H9 (cell line): ENCODE measurements at regions not wholly inside any gene's neighbourhood (a gene's known extent, or its start where the extent isn't known, plus 50 kb on each side); places are given as distances from the start of the nearest gene placed in this dataset.

ENCODE experiments used
- DNase-seq: peaks from one replicate; pipeline ENCODE4 v3.0.0-alpha.2; 2017
- H2AFZ ChIP-seq: one replicate; pipeline ENCODE4 v1.6.1; 2013; ENCODE audit warnings: mild to moderate bottlenecking, low read length, control low read depth, moderate library complexity
- H2AK5ac ChIP-seq: 2 replicates; pipeline ENCODE4 v1.6.1; 2013; ENCODE audit warnings: low read length, control low read depth, mixed read lengths; ENCODE audit not compliant: insufficient read length
- H2BK120ac ChIP-seq: one replicate; pipeline ENCODE4 v1.6.1; 2013; ENCODE audit warnings: low read depth, mild to moderate bottlenecking, low read length, control low read depth, inconsistent platforms; ENCODE audit not compliant: poor library complexity, severe bottlenecking
- H2BK12ac ChIP-seq: 2 replicates; pipeline ENCODE4 v1.6.1; 2013; ENCODE audit warnings: low read length, control low read depth, mixed read lengths, low read depth; ENCODE audit not compliant: insufficient read length
- H2BK15ac ChIP-seq: 2 replicates; pipeline ENCODE4 v1.6.1; 2013; ENCODE audit warnings: low read depth, low read length, control low read depth
- H2BK20ac ChIP-seq: one replicate; pipeline ENCODE4 v1.6.1; 2013; ENCODE audit warnings: low read depth, mild to moderate bottlenecking, low read length, control low read depth, inconsistent platforms; ENCODE audit not compliant: poor library complexity, severe bottlenecking
- H2BK5ac ChIP-seq: 2 replicates; pipeline ENCODE4 v1.6.1; 2013; ENCODE audit warnings: low read length, control low read depth, mixed read lengths; ENCODE audit not compliant: insufficient read length
- H3K14ac ChIP-seq: 2 replicates; pipeline ENCODE4 v1.6.1; 2013; ENCODE audit warnings: low read length, control low read depth; ENCODE audit not compliant: insufficient read depth
- H3K18ac ChIP-seq: 2 replicates; pipeline ENCODE4 v1.6.1; 2013; ENCODE audit warnings: low read depth, mild to moderate bottlenecking, mixed read lengths, low read length, control low read depth; ENCODE audit not compliant: insufficient read length
- H3K23ac ChIP-seq: 2 replicates; pipeline ENCODE4 v1.6.1; 2013; ENCODE audit warnings: low read length, control low read depth, mixed read lengths, low read depth; ENCODE audit not compliant: insufficient read length
- H3K23me2 ChIP-seq: 2 replicates; pipeline ENCODE4 v1.6.1; 2013; ENCODE audit warnings: low read depth, mild to moderate bottlenecking, mixed read lengths, low read length, control low read depth; ENCODE audit not compliant: insufficient read length, poor library complexity, severe bottlenecking
- H3K27ac ChIP-seq: 2 replicates; pipeline ENCODE4 v1.5.1; 2013; ENCODE audit warnings: low read length, control low read depth, mixed read lengths, low read depth; ENCODE audit not compliant: insufficient read length
- H3K27me3 ChIP-seq: 2 replicates; pipeline ENCODE4 v1.6.1; 2013; ENCODE audit warnings: low read length, control low read depth, inconsistent platforms; ENCODE audit not compliant: insufficient read depth
- H3K4ac ChIP-seq: 2 replicates; pipeline ENCODE4 v1.6.1; 2013; ENCODE audit warnings: low read depth, mild to moderate bottlenecking, control low read depth, inconsistent platforms, low read length, moderate library complexity
- H3K4me1 ChIP-seq: 2 replicates; pipeline ENCODE4 v1.6.1; 2013; ENCODE audit warnings: low read length, control low read depth, inconsistent platforms; ENCODE audit not compliant: insufficient read depth
- H3K4me2 ChIP-seq: 2 replicates; pipeline ENCODE4 v1.6.1; 2013; ENCODE audit warnings: low read length, control low read depth, mixed read lengths; ENCODE audit not compliant: insufficient read length, insufficient read depth
- H3K56ac ChIP-seq: 2 replicates; pipeline ENCODE4 v1.6.1; 2013; ENCODE audit warnings: low read depth, mild to moderate bottlenecking, mixed read lengths, low read length, control low read depth; ENCODE audit not compliant: insufficient read length
- H3K79me1 ChIP-seq: 2 replicates; pipeline ENCODE4 v1.6.1; 2013; ENCODE audit warnings: low read depth, mild to moderate bottlenecking, moderate library complexity, low read length, control low read depth, inconsistent platforms; ENCODE audit not compliant: insufficient read depth, poor library complexity, severe bottlenecking
- H3K79me2 ChIP-seq: 2 replicates; pipeline ENCODE4 v1.6.1; 2013; ENCODE audit warnings: low read length, control low read depth, inconsistent platforms; ENCODE audit not compliant: insufficient read depth
- H3K9ac ChIP-seq: 2 replicates; pipeline ENCODE4 v1.6.1; 2013; ENCODE audit warnings: low read length, control low read depth, mixed read lengths; ENCODE audit not compliant: insufficient read length; ENCODE audit errors: extremely low read depth
- H3K9me3 ChIP-seq: one replicate; pipeline ENCODE4 v1.6.1; 2013; ENCODE audit warnings: low read depth, low read length, inconsistent platforms; ENCODE audit not compliant: control insufficient read depth
- H3T11ph ChIP-seq: one replicate; pipeline ENCODE4 v1.6.1; 2013; ENCODE audit warnings: mild to moderate bottlenecking, low read length, control low read depth, inconsistent platforms
- H4K20me1 ChIP-seq: one replicate; pipeline ENCODE4 v1.6.1; 2013; ENCODE audit not compliant: control insufficient read depth, insufficient read length, insufficient read depth
- H4K5ac ChIP-seq: 2 replicates; pipeline ENCODE4 v1.6.1; 2013; ENCODE audit warnings: low read depth, mild to moderate bottlenecking, mixed read lengths, low read length, control low read depth; ENCODE audit not compliant: insufficient read length
- H4K8ac ChIP-seq: replicated peaks from 2 replicates; pipeline ENCODE4 v1.6.1; 2013; ENCODE audit warnings: low read length, control low read depth, mixed read lengths, low read depth; ENCODE audit not compliant: insufficient read length
- H4K91ac ChIP-seq: 2 replicates; pipeline ENCODE4 v1.6.1; 2013; ENCODE audit warnings: low read depth, mild to moderate bottlenecking, moderate library complexity, mixed read lengths, low read length, control low read depth; ENCODE audit not compliant: insufficient read length
- H3K27ac Mint-ChIP-seq, 3 experiments: 2 replicates in 2 of 3; 3 replicates in 1 of 3; pipeline ENCODE4 v1.8.0; 2020 to 2021; ENCODE audit warnings: mixed read lengths in 3 of 3, mild to moderate bottlenecking in 1 of 3, moderate library complexity in 1 of 3
- H3K27me3 Mint-ChIP-seq: 2 replicates; pipeline ENCODE4 v1.8.0; 2021; ENCODE audit warnings: low read depth, mild to moderate bottlenecking, moderate library complexity, mixed read lengths
- H3K36me3 Mint-ChIP-seq, 3 experiments: 2 replicates in 2 of 3; 3 replicates in 1 of 3; pipeline ENCODE4 v1.8.0; 2020 to 2021; ENCODE audit warnings: low read depth in 3 of 3, mixed read lengths in 3 of 3; ENCODE audit not compliant: insufficient read depth in 1 of 3
- H3K4me1 Mint-ChIP-seq, 2 experiments: 2 replicates each; pipeline ENCODE4 v1.8.0; 2020; ENCODE audit warnings: mixed read lengths in 2 of 2
- H3K4me3 Mint-ChIP-seq, 2 experiments: 2 replicates in 1 of 2; 3 replicates in 1 of 2; pipeline ENCODE4 v1.8.0; 2020 to 2021; ENCODE audit warnings: mild to moderate bottlenecking in 2 of 2, mixed read lengths in 2 of 2, moderate library complexity in 1 of 2
- H3K9me3 Mint-ChIP-seq, 2 experiments: 2 replicates in 1 of 2; 3 replicates in 1 of 2; pipeline ENCODE4 v1.8.0; 2020; ENCODE audit warnings: mild to moderate bottlenecking in 2 of 2, mixed read lengths in 2 of 2, moderate library complexity in 1 of 2
- TF ChIP-seq, protein P1 (sequence below): fragments of 200-600 bp; sonication (generic); conservative IDR thresholded peaks from 3 replicates; pipeline ENCODE4 v1.8.0; 2021; ENCODE audit warnings: antibody characterized with exemption, mild to moderate bottlenecking

DNA sequence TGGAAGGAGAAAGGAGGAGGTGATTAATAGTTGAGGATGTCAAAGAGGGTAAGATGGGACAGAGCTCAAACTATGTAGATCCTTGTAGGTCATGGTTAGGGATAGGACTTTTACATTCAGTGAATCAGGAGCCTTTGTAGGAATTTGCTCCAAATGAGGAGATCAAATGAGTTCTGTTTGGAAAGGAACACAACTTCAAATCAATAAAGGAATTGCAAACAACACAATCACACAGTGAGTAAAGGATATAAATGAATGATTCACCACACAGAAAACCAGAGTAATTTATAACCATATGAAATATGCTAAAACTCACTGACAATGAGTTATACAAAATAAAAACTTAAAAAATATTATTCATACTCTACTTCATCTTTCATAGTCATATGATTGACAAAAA, 480.8 kb upstream of the EPHA7 start:
- no peak overlapping the region for H4K5ac ChIP-seq
- H3K36me3 Mint-ChIP-seq: peaks cover 3 to 12% (median 12%) of the 10 kb centered on the region in 3 experiments; a peak in 6 of 7 replicates
- H3K27ac ChIP-seq: no peak overlapping the region
- no peak overlapping the region for H3K9ac ChIP-seq
- TF ChIP-seq, protein P1, sequence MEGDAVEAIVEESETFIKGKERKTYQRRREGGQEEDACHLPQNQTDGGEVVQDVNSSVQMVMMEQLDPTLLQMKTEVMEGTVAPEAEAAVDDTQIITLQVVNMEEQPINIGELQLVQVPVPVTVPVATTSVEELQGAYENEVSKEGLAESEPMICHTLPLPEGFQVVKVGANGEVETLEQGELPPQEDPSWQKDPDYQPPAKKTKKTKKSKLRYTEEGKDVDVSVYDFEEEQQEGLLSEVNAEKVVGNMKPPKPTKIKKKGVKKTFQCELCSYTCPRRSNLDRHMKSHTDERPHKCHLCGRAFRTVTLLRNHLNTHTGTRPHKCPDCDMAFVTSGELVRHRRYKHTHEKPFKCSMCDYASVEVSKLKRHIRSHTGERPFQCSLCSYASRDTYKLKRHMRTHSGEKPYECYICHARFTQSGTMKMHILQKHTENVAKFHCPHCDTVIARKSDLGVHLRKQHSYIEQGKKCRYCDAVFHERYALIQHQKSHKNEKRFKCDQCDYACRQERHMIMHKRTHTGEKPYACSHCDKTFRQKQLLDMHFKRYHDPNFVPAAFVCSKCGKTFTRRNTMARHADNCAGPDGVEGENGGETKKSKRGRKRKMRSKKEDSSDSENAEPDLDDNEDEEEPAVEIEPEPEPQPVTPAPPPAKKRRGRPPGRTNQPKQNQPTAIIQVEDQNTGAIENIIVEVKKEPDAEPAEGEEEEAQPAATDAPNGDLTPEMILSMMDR: no peak
- no peak overlapping the region for H3K23ac ChIP-seq
- no peak overlapping the region for H4K8ac ChIP-seq
- no peaks in the 10 kb centered on the region for H3K79me1 ChIP-seq
- H3K27me3 Mint-ChIP-seq: no peaks in the 10 kb centered on the region
- no peak overlapping the region for H2AFZ ChIP-seq
- H2BK120ac ChIP-seq: no peak overlapping the region
- H3T11ph ChIP-seq: no peak overlapping the region
- H3K9me3 Mint-ChIP-seq: peaks cover 13 to 14% of the 10 kb centered on the region in 2 experiments; a peak in 4 of 5 replicates
- no peaks in the 10 kb centered on the region for H3K27me3 ChIP-seq
- no peaks in the 10 kb centered on the region for H3K23me2 ChIP-seq
- no peak overlapping the region for H2BK15ac ChIP-seq
- no peak overlapping the region for H2BK12ac ChIP-seq
- no peak overlapping the region for H3K18ac ChIP-seq
- no peak overlapping the region for H3K27ac Mint-ChIP-seq
- H3K4me2 ChIP-seq: no peak overlapping the region
- DNase-seq: no peak
- no peak overlapping the region for H3K4ac ChIP-seq
- no peak overlapping the region for H2BK20ac ChIP-seq
- H3K4me1 ChIP-seq: no peaks in the 10 kb centered on the region
- H3K9me3 ChIP-seq: peaks cover 8% of the 10 kb centered on the region
- no peak overlapping the region for H2AK5ac ChIP-seq
- no peaks in the 10 kb centered on the region for H3K4me1 Mint-ChIP-seq
- H3K4me3 Mint-ChIP-seq: no peak overlapping the region
- H3K56ac ChIP-seq: no peak overlapping the region
- H3K14ac ChIP-seq: no peak overlapping the region
- no peak overlapping the region for H4K91ac ChIP-seq
- H4K20me1 ChIP-seq: no peaks in the 10 kb centered on the region
- no peak overlapping the region for H2BK5ac ChIP-seq
- no peaks in the 10 kb centered on the region for H3K79me2 ChIP-seq
